Fibroblast of mammary gland (primary cell): ENCODE measurements at regions not wholly inside any gene's neighbourhood (a gene's known extent, or its start where the extent isn't known, plus 50 kb on each side); places are given as distances from the start of the nearest gene placed in this dataset.

Source experiments
- DNase-seq: peaks from one replicate; pipeline ENCODE4 v3.0.0-alpha.2; 2010; ENCODE audit warnings: low read depth
- H3K4me3 ChIP-seq: 2 replicates; pipeline ENCODE4 v1.5.1; 2011; ENCODE audit warnings: low read depth, mild to moderate bottlenecking, low read length, moderate library complexity; ENCODE audit not compliant: control insufficient read depth
- TF ChIP-seq, protein P1 (sequence below): conservative IDR thresholded peaks from 2 replicates; pipeline ENCODE4 v1.5.1; 2011; ENCODE audit warnings: low read depth, low read length, inconsistent platforms; ENCODE audit not compliant: control insufficient read depth, insufficient read depth

GRCh38 chr13:50613356-50613831 lies 230.1 kb downstream of the DLEU7 start:
- DNase-seq = peak; percentile 58
- H3K4me3 ChIP-seq = no peak overlapping the region
- TF ChIP-seq, protein P1, sequence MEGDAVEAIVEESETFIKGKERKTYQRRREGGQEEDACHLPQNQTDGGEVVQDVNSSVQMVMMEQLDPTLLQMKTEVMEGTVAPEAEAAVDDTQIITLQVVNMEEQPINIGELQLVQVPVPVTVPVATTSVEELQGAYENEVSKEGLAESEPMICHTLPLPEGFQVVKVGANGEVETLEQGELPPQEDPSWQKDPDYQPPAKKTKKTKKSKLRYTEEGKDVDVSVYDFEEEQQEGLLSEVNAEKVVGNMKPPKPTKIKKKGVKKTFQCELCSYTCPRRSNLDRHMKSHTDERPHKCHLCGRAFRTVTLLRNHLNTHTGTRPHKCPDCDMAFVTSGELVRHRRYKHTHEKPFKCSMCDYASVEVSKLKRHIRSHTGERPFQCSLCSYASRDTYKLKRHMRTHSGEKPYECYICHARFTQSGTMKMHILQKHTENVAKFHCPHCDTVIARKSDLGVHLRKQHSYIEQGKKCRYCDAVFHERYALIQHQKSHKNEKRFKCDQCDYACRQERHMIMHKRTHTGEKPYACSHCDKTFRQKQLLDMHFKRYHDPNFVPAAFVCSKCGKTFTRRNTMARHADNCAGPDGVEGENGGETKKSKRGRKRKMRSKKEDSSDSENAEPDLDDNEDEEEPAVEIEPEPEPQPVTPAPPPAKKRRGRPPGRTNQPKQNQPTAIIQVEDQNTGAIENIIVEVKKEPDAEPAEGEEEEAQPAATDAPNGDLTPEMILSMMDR = no peak

DNA sequence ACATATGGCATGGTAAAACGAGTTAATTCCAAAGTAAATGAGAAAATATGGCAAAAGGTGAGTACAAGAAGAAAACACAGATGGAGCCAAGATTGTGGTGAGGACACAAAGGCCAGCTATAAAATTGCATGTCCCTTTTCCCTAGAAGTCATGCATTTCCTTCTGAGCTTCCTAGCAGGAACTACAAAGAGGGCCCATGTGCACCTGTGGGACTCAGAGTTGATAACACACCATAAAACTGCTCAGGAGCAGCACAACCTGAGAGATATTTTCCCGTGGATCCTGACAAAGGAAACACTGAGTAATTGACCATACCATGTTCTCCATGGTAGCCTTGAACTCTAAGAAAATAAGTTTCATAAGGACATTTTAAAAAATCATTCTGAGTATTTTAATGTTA lies 228.3 kb downstream of the DLEU7 start:
- H3K4me3 ChIP-seq = no peak overlapping the region
- DNase-seq = no peak
- TF ChIP-seq, protein P1 = no peak

- TF ChIP-seq, protein P1 = peak; percentile 4
- DNase-seq = peak; percentile 86
- no peak overlapping the region for H3K4me3 ChIP-seq
Observed at GRCh38 chr13:50616101-50616500, 227.4 kb downstream of the DLEU7 start.

DNA sequence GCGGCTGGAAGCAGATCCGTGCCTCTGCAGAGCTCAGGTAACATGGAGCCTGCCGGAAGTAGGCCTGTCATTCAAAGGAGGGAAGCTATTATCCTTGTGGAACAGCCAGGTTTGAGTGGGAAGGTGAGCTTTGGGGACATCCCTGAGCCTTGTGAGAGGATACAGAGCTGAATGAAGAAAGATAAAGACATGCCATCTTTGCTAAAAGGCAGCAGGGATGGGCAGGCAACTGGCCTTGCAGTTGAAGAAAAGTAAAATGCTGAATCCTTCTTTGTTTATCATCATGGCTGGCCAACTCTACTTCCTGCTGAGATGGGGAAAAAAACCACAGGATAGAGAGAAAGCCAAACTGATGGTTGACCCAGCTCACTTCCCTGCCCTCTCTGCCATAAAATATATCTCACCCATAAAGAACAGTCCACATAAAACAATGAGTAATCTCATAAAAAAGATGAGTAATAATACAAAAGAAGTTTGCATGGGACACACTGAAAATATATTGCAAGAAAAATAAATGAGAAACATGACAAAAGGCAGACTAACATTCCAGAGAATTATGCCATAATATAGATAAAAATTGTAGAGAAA lies 226.3 kb downstream of the DLEU7 start:
- peak; percentile 91 for DNase-seq
- TF ChIP-seq, protein P1 = no peak
- no peak overlapping the region for H3K4me3 ChIP-seq

GRCh38 chr13:50618206-50618605 lies 225.3 kb downstream of the DLEU7 start:
- DNase-seq = no peak
- H3K4me3 ChIP-seq = no peak overlapping the region
- TF ChIP-seq, protein P1 = no peak

DNA sequence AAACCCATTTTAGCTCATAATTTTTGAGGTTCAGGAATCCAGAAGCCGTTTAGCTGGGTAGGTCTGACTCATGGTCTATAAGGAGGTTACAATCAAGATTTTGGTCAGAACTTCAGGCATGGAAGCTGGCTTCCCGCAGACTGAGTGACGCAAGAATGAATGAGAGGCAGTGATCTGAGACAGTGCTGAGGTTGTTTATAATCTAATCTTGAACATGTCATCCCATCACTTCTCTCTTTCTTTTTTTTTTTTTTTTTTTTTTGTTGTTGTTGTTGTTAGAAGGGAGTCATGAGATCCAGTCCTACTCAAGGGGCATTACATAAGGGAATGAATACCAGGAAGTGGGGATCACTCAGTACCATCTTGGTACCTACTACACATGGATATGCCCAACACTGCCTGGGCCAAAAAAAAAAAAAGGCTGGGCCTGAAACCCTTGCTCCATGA lies 217.4 kb downstream of the DLEU7 start:
- peak; percentile 52 for DNase-seq
- no peak overlapping the region for H3K4me3 ChIP-seq
- TF ChIP-seq, protein P1 = no peak
